ENCODE measurements at regions not wholly inside any gene's neighbourhood (a gene's known extent, or its start where the extent isn't known, plus 50 kb on each side); places are given as distances from the start of the nearest gene placed in this dataset.

GRCh38 chr10:65319493-65319892 lies 1606.3 kb upstream of the LRRTM3 start:
- TF ChIP-seq YY1 (IDR thresholded peaks at IDR 0.05; ENCODE audit: insufficient read depth, insufficient read length) (no peak), ZNF274 (IDR thresholded peaks at IDR 0.05; ENCODE audit: low read depth, low read length) (no peak), SUZ12 (IDR thresholded peaks at IDR 0.05; ENCODE audit: extremely low read depth, insufficient read depth, insufficient read length) (no peak)

Data from NT2/D1 (cell line).